Prostate gland (tissue), 2 donors: ENCODE measurements at regions not wholly inside any gene's neighbourhood (a gene's known extent, or its start where the extent isn't known, plus 50 kb on each side); places are given as distances from the start of the nearest gene placed in this dataset.

Experiments used
- DNase-seq: peaks from one replicate; pipeline ENCODE4 v3.0.0-alpha.2; 2019; ENCODE audit warnings: low spot score
- H3K27ac ChIP-seq, 2 donors: fragments of 200-600 bp; sonication (generic); 2 replicates each; pipeline ENCODE4 v1.5.1; 2017 to 2019
- H3K27me3 ChIP-seq: fragments of 200-600 bp; sonication (generic); replicated peaks from 2 replicates; pipeline ENCODE4 v1.5.1; 2019; ENCODE audit not compliant: insufficient read depth
- H3K36me3 ChIP-seq, 2 donors: fragments of 200-600 bp; sonication (generic); 1 replicate in 1 of 2; 2 replicates in 1 of 2; pipeline versions ENCODE4 v1.5.1 to v1.8.1; 2017 to 2019
- H3K4me1 ChIP-seq: fragments of 200-600 bp; sonication (generic); replicated peaks from 2 replicates; pipeline ENCODE4 v1.5.1; 2019
- H3K4me3 ChIP-seq, 2 donors: fragments of 200-600 bp; sonication (generic); 2 replicates each; pipeline ENCODE4 v1.5.1; 2017 to 2019
- H3K9me3 ChIP-seq: fragments of 200-600 bp; sonication (generic); 2 replicates; pipeline ENCODE4 v1.5.1; 2017
- POLR2A ChIP-seq: fragments of 450-650 bp; IDR thresholded peaks from one replicate; pipeline ENCODE4 v1.6.1; 2016; ENCODE audit warnings: antibody characterized with exemption, mild to moderate bottlenecking
- POLR2AphosphoS5 ChIP-seq: sonication (generic); formaldehyde crosslinking; IDR thresholded peaks from one replicate; pipeline ENCODE4 v1.6.1; 2017; ENCODE audit warnings: antibody characterized with exemption
- WGBS: methylation state at CpG from one replicate; pipeline ENCODE4 v1.1.5; 2018; 5-methylcytosine and 5-hydroxymethylcytosine counted together
- intact Hi-C: fragments of 100-400 bp; cut with DNase I; formaldehyde crosslinking; loops from one replicate; pipeline ENCODE4 v1.14.2; 2022
- TF ChIP-seq, protein P1 (sequence below), 4 experiments: fragments of 200-600 bp in 2 of 4; fragments of 450-650 bp in 2 of 4; sonication (generic) in 2 of 4; IDR thresholded peaks; 1 replicate in 3 of 4; 2 replicates in 1 of 4; pipeline ENCODE4 v1.5.1; 2016 to 2019; ENCODE audit warnings: antibody characterized with exemption in 4 of 4, mild to moderate bottlenecking in 2 of 4, moderate library complexity in 2 of 4

DNA sequence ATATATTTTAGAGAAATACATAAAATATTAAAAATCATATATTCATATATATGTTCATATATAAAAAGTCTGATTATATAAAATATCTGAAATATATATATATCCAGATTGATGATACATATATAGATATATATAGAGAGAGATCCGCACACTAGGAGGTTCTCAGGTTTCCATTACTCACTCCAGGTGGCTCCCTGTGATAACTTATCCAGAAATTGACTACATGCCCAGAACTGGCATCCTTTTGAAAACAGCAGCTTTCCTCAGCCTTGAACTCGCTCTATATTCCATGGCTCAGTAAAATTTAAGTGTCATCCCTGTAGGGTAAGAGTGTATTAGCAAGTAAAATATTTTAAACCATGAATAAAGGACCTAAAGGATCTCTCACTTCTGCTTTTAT, 206.8 kb downstream of the TINAG start:
- Histone ChIP-seq H3K4me3 (no peak overlapping the region), H3K4me1 (no peaks in the 10 kb centered on the region), H3K27ac (no peak overlapping the region), H3K9me3 (no peaks in the 10 kb centered on the region), H3K27me3 (no peaks in the 10 kb centered on the region), H3K36me3 (no peaks in the 10 kb centered on the region)
- intact Hi-C loops = no loop called here
- DNase-seq = no peak
- no peak for TF ChIP-seq POLR2AphosphoS5
- TF ChIP-seq, protein P1, sequence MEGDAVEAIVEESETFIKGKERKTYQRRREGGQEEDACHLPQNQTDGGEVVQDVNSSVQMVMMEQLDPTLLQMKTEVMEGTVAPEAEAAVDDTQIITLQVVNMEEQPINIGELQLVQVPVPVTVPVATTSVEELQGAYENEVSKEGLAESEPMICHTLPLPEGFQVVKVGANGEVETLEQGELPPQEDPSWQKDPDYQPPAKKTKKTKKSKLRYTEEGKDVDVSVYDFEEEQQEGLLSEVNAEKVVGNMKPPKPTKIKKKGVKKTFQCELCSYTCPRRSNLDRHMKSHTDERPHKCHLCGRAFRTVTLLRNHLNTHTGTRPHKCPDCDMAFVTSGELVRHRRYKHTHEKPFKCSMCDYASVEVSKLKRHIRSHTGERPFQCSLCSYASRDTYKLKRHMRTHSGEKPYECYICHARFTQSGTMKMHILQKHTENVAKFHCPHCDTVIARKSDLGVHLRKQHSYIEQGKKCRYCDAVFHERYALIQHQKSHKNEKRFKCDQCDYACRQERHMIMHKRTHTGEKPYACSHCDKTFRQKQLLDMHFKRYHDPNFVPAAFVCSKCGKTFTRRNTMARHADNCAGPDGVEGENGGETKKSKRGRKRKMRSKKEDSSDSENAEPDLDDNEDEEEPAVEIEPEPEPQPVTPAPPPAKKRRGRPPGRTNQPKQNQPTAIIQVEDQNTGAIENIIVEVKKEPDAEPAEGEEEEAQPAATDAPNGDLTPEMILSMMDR (IDR thresholded peaks at IDR 0.05) = peak in 1 of 4 experiments; percentile 6
- TF ChIP-seq POLR2A = no peak
- 35% methylated on average over 2 of the region's 2 CpGs for WGBS

DNA sequence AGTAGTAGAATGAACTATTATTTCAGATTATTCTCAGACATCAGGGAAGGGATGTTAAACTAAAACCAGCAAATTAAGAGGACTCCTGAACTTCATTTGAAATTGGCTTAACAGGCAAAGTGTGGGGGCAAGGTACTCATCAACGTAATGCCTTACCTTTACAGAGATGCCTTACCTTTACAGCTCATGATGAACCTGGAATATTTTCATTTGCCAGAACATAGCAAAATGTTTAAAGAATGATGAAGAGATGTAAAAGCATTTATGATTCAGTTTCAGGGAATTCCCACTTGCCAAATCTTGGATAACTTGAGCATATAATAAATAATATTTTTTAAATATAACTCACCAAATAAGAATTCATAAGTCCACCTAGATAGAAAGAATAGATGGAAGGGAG, 207.5 kb downstream of the TINAG start:
- no peaks in the 10 kb centered on the region for H3K27me3 ChIP-seq
- no peak overlapping the region for H3K4me3 ChIP-seq
- H3K4me1 ChIP-seq = no peaks in the 10 kb centered on the region
- DNase-seq = no peak
- no peak overlapping the region for H3K27ac ChIP-seq
- TF ChIP-seq POLR2AphosphoS5 (no peak), POLR2A (no peak)
- TF ChIP-seq, protein P1 (IDR thresholded peaks at IDR 0.05) = no peak
- no peaks in the 10 kb centered on the region for H3K9me3 ChIP-seq
- no peaks in the 10 kb centered on the region for H3K36me3 ChIP-seq
- intact Hi-C loops = no loop called here
- WGBS = 72% methylated on average over 1 of the region's 1 CpG

DNA sequence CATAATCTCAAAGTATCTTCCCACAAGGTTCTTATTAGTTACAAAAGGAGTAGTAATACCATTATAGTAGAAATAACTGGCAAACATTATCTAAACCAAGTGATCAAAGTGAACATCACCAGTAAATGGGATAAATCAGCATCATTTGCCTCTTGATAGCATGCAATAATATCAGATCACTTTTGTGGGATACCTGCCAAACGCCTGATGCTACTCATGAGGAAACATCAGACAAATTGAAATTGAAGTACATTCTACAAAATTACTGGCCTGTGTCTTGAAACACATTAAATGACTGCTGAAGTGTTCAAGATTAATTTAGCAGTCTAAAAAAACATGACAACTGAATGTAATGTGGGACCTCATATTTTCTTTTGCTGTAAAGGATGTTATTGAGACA, 208.1 kb downstream of the TINAG start:
- intact Hi-C loops = no loop called here
- 89% methylated on average over 1 of the region's 1 CpG for WGBS
- Histone ChIP-seq H3K9me3 (no peaks in the 10 kb centered on the region), H3K27ac (no peak overlapping the region), H3K27me3 (no peaks in the 10 kb centered on the region), H3K4me3 (no peak overlapping the region), H3K36me3 (no peaks in the 10 kb centered on the region), H3K4me1 (no peaks in the 10 kb centered on the region)
- TF ChIP-seq POLR2A = no peak
- DNase-seq = no peak

DNA sequence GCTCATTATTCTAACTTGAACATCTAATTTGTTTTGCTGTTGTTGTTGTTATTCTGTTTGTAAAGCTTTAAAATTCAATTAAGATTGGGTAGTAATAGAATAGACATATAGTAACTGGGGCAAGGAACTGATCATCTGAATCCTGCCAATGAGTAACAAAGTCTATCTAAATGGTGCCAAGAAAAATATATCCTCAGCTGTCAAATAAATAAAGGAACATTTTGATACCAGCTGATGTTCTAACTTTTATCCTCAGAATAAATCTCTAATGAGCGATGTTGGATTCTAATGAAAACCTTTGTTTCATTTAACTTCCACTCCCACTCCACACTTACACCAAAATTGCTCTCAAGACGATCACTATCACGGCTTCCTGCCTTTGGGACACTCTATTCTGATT, 210.9 kb downstream of the TINAG start:
- intact Hi-C loops = no loop called here
- H3K9me3 ChIP-seq = no peaks in the 10 kb centered on the region
- no peak overlapping the region for H3K27ac ChIP-seq
- no peaks in the 10 kb centered on the region for H3K4me1 ChIP-seq
- no peaks in the 10 kb centered on the region for H3K36me3 ChIP-seq
- no peak overlapping the region for H3K4me3 ChIP-seq
- WGBS = 42% methylated on average over 3 of the region's 3 CpGs
- TF ChIP-seq POLR2AphosphoS5 = no peak
- no peak for TF ChIP-seq POLR2A
- TF ChIP-seq, protein P1 (IDR thresholded peaks at IDR 0.05) = no peak
- no peaks in the 10 kb centered on the region for H3K27me3 ChIP-seq
- no peak for DNase-seq

DNA sequence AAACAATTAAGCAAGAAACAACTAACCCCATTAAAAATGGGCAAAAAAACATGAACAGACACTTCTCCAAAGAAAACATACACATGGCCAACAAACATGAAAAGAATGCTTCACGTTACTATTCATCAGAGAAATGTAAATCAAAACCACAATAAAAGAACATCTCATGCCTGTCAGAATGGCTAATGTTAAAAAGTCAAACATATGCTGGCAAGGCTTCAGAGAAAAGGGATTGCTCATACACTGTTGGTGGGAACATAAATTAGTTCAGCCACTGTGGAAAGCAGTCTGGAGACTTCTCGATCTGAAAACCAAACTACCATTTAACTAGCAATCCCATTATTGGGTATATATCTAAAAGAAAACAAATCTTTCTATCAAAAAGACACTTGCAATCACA, 217.5 kb downstream of the TINAG start:
- intact Hi-C loops = no loop called here
- Histone ChIP-seq H3K4me1 (no peaks in the 10 kb centered on the region), H3K9me3 (no peaks in the 10 kb centered on the region), H3K27ac (no peak overlapping the region), H3K4me3 (no peak overlapping the region), H3K27me3 (no peaks in the 10 kb centered on the region), H3K36me3 (no peaks in the 10 kb centered on the region)
- TF ChIP-seq POLR2AphosphoS5 = no peak
- TF ChIP-seq POLR2A = no peak
- TF ChIP-seq, protein P1 (IDR thresholded peaks at IDR 0.05) = no peak
- WGBS = 24% methylated on average over 2 of the region's 2 CpGs
- no peak for DNase-seq
